Loucy (cell line): ENCODE measurements at regions not wholly inside any gene's neighbourhood (a gene's known extent, or its start where the extent isn't known, plus 50 kb on each side); places are given as distances from the start of the nearest gene placed in this dataset.

Experiments
- H2AFZ ChIP-seq: fragments of 200-600 bp; sonication (generic); 2 replicates; pipeline ENCODE4 v1.6.0; 2016; ENCODE audit warnings: antibody characterized with exemption, mild to moderate bottlenecking, low read length, moderate library complexity
- H3F3A ChIP-seq: fragments of 200-600 bp; 2 replicates; pipeline ENCODE4 v1.6.0; 2016; ENCODE audit warnings: antibody characterized with exemption, low read depth, mild to moderate bottlenecking
- H3K27me3 ChIP-seq: fragments of 200-600 bp; sonication (generic); 2 replicates; pipeline ENCODE4 v1.6.1; 2014; ENCODE audit warnings: low read length, mild to moderate bottlenecking; ENCODE audit not compliant: insufficient read depth, poor library complexity, severe bottlenecking
- H3K36me3 ChIP-seq: fragments of 200-600 bp; sonication (generic); 2 replicates; pipeline ENCODE4 v1.6.1; 2016; ENCODE audit warnings: low read length; ENCODE audit not compliant: insufficient read depth
- H3K4me1 ChIP-seq: fragments of 200-600 bp; sonication (generic); 2 replicates; pipeline ENCODE4 v1.5.1; 2014; ENCODE audit warnings: low read length, mild to moderate bottlenecking; ENCODE audit not compliant: insufficient read depth, poor library complexity, severe bottlenecking
- H3K4me2 ChIP-seq: fragments of 200-600 bp; sonication (generic); 2 replicates; pipeline ENCODE4 v1.6.0; 2014; ENCODE audit warnings: antibody characterized with exemption, low read length, low read depth, mild to moderate bottlenecking; ENCODE audit not compliant: poor library complexity, severe bottlenecking
- H3K4me3 ChIP-seq: fragments of 200-600 bp; sonication (generic); 2 replicates; pipeline ENCODE4 v1.5.1; 2014; ENCODE audit warnings: low read length, mild to moderate bottlenecking, mixed read lengths; ENCODE audit not compliant: poor library complexity, severe bottlenecking
- H3K79me2 ChIP-seq: fragments of 200-600 bp; sonication (generic); 2 replicates; pipeline ENCODE4 v1.6.1; 2014; ENCODE audit warnings: low read length; ENCODE audit not compliant: insufficient read depth
- H3K9ac ChIP-seq: fragments of 200-600 bp; sonication (generic); 2 replicates; pipeline ENCODE4 v1.6.0; 2014; ENCODE audit warnings: mild to moderate bottlenecking, low read depth, low read length, moderate library complexity; ENCODE audit not compliant: poor library complexity, severe bottlenecking
- H3K9me2 ChIP-seq: fragments of 200-600 bp; sonication (generic); replicated peaks from 2 replicates; pipeline ENCODE4 v1.6.1; 2016; ENCODE audit warnings: low read depth, low read length, mixed read lengths
- H3K9me3 ChIP-seq: fragments of 200-600 bp; sonication (generic); 2 replicates; pipeline ENCODE4 v1.6.1; 2014; ENCODE audit warnings: mild to moderate bottlenecking, antibody characterized with exemption, low read length, low read depth; ENCODE audit not compliant: insufficient read depth
- H4K20me1 ChIP-seq: fragments of 200-600 bp; sonication (generic); 2 replicates; pipeline ENCODE4 v1.6.0; 2014; ENCODE audit warnings: antibody characterized with exemption, low read length, mild to moderate bottlenecking; ENCODE audit not compliant: insufficient read depth, poor library complexity, severe bottlenecking
- CTCF ChIP-seq: fragments of 200-600 bp; sonication (generic); conservative IDR thresholded peaks from 2 replicates; pipeline ENCODE4 v1.5.1; 2014; ENCODE audit warnings: mild to moderate bottlenecking, antibody characterized with exemption, low read length
- EZH2phosphoT487 ChIP-seq: fragments of 200-600 bp; IDR thresholded peaks from 2 replicates; pipeline ENCODE4 v1.6.1; 2018; ENCODE audit warnings: antibody characterized with exemption, mild to moderate bottlenecking, moderate library complexity, borderline replicate concordance

- Histone ChIP-seq H4K20me1 (peaks cover 98% of the 10 kb centered on the region), H3K79me2 (peaks cover 100% of the 10 kb centered on the region), H3K27me3 (no peaks in the 10 kb centered on the region), H3K9me2 (no peaks in the 10 kb centered on the region), H3K9me3 (no peaks in the 10 kb centered on the region), H2AFZ (no peak overlapping the region), H3F3A (no peaks in the 10 kb centered on the region), H3K9ac (no peak overlapping the region), H3K36me3 (peaks cover 48% of the 10 kb centered on the region; the same call in 1 of the 2 replicates), H3K4me2 (no peak overlapping the region), H3K4me3 (no peak overlapping the region), H3K4me1 (peaks cover 50% of the 10 kb centered on the region)
- no peak for TF ChIP-seq EZH2phosphoT487
- no peak for TF ChIP-seq CTCF
These were observed 335.7 kb downstream of the SEC14L1 start for GRCh38 chr17:77476498-77476897.

- no peak overlapping the region for H3K9ac ChIP-seq
- TF ChIP-seq EZH2phosphoT487 (no peak), CTCF (no peak)
- no peak overlapping the region for H3K4me3 ChIP-seq
- H3K79me2 ChIP-seq = peaks cover 100% of the 10 kb centered on the region
- H3K4me1 ChIP-seq = peaks cover 43% of the 10 kb centered on the region
- no peak overlapping the region for H2AFZ ChIP-seq
- H3K27me3 ChIP-seq = no peaks in the 10 kb centered on the region
- no peak overlapping the region for H3K4me2 ChIP-seq
- no peaks in the 10 kb centered on the region for H3K9me2 ChIP-seq
- no peaks in the 10 kb centered on the region for H3F3A ChIP-seq
- H4K20me1 ChIP-seq = peaks cover 98% of the 10 kb centered on the region
- H3K36me3 ChIP-seq = peaks cover 48% of the 10 kb centered on the region; the same call in 1 of the 2 replicates
- H3K9me3 ChIP-seq = no peaks in the 10 kb centered on the region
These were observed 336.4 kb downstream of the SEC14L1 start for GRCh38 chr17:77476931-77477805.

- Histone ChIP-seq H3K27me3 (no peaks in the 10 kb centered on the region), H2AFZ (no peak overlapping the region), H3K4me2 (no peak overlapping the region), H3K36me3 (peaks cover 55% of the 10 kb centered on the region; the same call in 1 of the 2 replicates), H3K4me3 (no peak overlapping the region), H3K4me1 (peaks cover 34% of the 10 kb centered on the region), H3K9me3 (no peaks in the 10 kb centered on the region), H3F3A (no peaks in the 10 kb centered on the region), H3K9ac (no peak overlapping the region), H3K9me2 (no peaks in the 10 kb centered on the region), H3K79me2 (peaks cover 100% of the 10 kb centered on the region), H4K20me1 (peaks cover 98% of the 10 kb centered on the region)
- TF ChIP-seq EZH2phosphoT487 = no peak
- no peak for TF ChIP-seq CTCF
These were observed 337.5 kb downstream of the SEC14L1 start for GRCh38 chr17:77478281-77478680.
